Choroid plexus epithelial cell (primary cell): ENCODE measurements at regions not wholly inside any gene's neighbourhood (a gene's known extent, or its start where the extent isn't known, plus 50 kb on each side); places are given as distances from the start of the nearest gene placed in this dataset.

Source experiments
- DNase-seq: peaks from one replicate; pipeline ENCODE4 v3.0.0-alpha.2; 2010; ENCODE audit warnings: low read depth
- H3K4me3 ChIP-seq: 2 replicates; pipeline ENCODE4 v1.5.1; 2011; ENCODE audit warnings: low read depth, mild to moderate bottlenecking, control low read depth, low read length, moderate library complexity
- TF ChIP-seq, protein P1 (sequence below): conservative IDR thresholded peaks from 2 replicates; pipeline ENCODE4 v1.5.1; 2011; ENCODE audit warnings: low read depth, mild to moderate bottlenecking, control low read depth, inconsistent platforms, low read length, moderate library complexity

GRCh38 chr5:173451651-173452050 lies 123.4 kb upstream of the STC2 start:
- no peak overlapping the region for H3K4me3 ChIP-seq
- TF ChIP-seq, protein P1, sequence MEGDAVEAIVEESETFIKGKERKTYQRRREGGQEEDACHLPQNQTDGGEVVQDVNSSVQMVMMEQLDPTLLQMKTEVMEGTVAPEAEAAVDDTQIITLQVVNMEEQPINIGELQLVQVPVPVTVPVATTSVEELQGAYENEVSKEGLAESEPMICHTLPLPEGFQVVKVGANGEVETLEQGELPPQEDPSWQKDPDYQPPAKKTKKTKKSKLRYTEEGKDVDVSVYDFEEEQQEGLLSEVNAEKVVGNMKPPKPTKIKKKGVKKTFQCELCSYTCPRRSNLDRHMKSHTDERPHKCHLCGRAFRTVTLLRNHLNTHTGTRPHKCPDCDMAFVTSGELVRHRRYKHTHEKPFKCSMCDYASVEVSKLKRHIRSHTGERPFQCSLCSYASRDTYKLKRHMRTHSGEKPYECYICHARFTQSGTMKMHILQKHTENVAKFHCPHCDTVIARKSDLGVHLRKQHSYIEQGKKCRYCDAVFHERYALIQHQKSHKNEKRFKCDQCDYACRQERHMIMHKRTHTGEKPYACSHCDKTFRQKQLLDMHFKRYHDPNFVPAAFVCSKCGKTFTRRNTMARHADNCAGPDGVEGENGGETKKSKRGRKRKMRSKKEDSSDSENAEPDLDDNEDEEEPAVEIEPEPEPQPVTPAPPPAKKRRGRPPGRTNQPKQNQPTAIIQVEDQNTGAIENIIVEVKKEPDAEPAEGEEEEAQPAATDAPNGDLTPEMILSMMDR = no peak
- DNase-seq = no peak

- no peak overlapping the region for H3K4me3 ChIP-seq
- TF ChIP-seq, protein P1 = peak; percentile 60
- DNase-seq = no peak
These were observed 122.8 kb upstream of the STC2 start for GRCh38 chr5:173451031-173451430.

DNA sequence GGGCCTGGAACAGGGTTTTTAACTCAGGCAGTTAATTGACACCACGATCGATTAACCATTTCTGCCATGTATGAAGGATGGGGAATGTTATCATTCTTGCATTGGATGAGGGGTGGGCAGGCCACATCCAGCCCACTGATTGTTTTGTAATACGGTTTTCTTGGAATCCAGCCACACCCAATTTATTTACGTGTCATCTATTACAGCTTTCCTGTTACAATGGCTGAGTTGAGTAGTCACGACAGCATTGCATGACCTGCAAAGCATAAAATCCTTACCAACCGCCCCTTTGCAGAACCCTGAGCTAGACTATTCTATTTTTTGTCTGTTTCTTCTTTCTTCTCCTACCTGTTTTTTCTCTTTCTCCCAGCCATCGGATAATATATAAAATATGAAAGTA lies 122.0 kb upstream of the STC2 start:
- H3K4me3 ChIP-seq = no peak overlapping the region
- TF ChIP-seq, protein P1 = no peak
- DNase-seq = no peak

GRCh38 chr5:173448856-173449255 lies 120.6 kb upstream of the STC2 start:
- TF ChIP-seq, protein P1 = no peak
- H3K4me3 ChIP-seq = no peak overlapping the region
- DNase-seq = no peak

DNA sequence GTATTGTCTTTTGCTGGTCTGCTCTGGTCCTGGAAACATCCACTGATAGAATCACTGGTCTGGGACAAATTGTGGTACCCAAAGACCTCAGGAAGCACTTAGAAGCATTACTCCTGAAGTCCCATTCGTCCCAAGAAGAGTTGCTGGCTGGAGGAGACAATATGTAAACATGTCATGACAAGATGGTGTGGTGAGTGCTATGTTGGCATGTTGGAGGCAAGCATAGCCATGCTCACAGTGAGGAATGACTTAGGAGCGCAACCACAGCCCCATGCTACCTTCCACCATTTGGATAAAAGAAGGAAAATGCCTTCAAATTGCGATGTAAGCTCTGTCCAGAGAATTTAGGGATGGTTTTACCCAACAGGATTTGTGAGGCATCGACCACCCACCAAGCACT lies 115.8 kb upstream of the STC2 start:
- no peak overlapping the region for H3K4me3 ChIP-seq
- no peak for DNase-seq
- TF ChIP-seq, protein P1 = no peak

GRCh38 chr5:173441053-173441628 lies 112.9 kb upstream of the STC2 start:
- no peak overlapping the region for H3K4me3 ChIP-seq
- TF ChIP-seq, protein P1 = no peak
- peak; percentile 9 for DNase-seq

- TF ChIP-seq, protein P1 = no peak
- no peak overlapping the region for H3K4me3 ChIP-seq
These were observed 110.7 kb upstream of the STC2 start for GRCh38 chr5:173438951-173439350.

More at GRCh38 chr5:173438951-173439350, 110.7 kb upstream of the STC2 start:
- no peak for DNase-seq
